K562 (cell line): ENCODE measurements at regions not wholly inside any gene's neighbourhood (a gene's known extent, or its start where the extent isn't known, plus 50 kb on each side); places are given as distances from the start of the nearest gene placed in this dataset.

Experiments used
- ATAC-seq: fragments of 200-7000 bp; cut with Tn5 transposase; 3 replicates; pipeline ENCODE4 v1.9.1; 2020; ENCODE audit warnings: moderate library complexity
- BruUV-seq: library from RNA; stranded (reverse); fragments of 400-500 nt; replicated peaks from 2 replicates; lab custom pipeline; 2021; lab: Mats Ljungman, UMichigan
- CTCF ChIA-PET: fragments of 300-600 bp; formaldehyde crosslinking; extraction: SDS; loops from one replicate; lab custom pipeline; 2021; ENCODE audit warnings: low intra/inter-chr PET ratio; lab: Yijun Ruan, JAX
- POLR2A ChIA-PET: fragments of 300-600, 350-650 bp; sonication (Branson Sonifier 250); formaldehyde crosslinking; extraction: SDS; loops from one replicate; lab custom pipeline; 2021; ENCODE audit warnings: antibody characterized with exemption, inconsistent platforms; lab: Yijun Ruan, JAX
- DNase-seq, 4 experiments: peaks; one replicate each; pipeline versions ENCODE4 v3.0.0 to v3.0.0-alpha.2; 2011 to 2018; ENCODE audit warnings: low spot score in 3 of 4, mixed read lengths in 3 of 4; ENCODE audit errors: extremely low read depth in 1 of 4
- FAIRE-seq: peaks from 2 replicates; lab custom pipeline; 2011; peaks lifted over from hg19 to GRCh38; lab: Jason Lieb, UNC
- H2AFZ ChIP-seq: 2 replicates; pipeline ENCODE4 v1.6.0; 2011; ENCODE audit warnings: low read depth, low read length, control low read depth, inconsistent platforms
- H3K27ac ChIP-seq: fragments of 200-600 bp; 3 replicates; pipeline ENCODE4 v1.8.0; 2011; ENCODE audit warnings: low read depth, mild to moderate bottlenecking, control low read depth, inconsistent platforms, low read length, moderate library complexity, mixed read lengths; ENCODE audit errors: extremely low read depth
- H3K27me3 ChIP-seq, 2 experiments: fragments of 300-600 bp in 1 of 2; 2 replicates in 1 of 2; 3 replicates in 1 of 2; pipeline versions ENCODE4 v1.6.0 to v1.8.0; 2011; ENCODE audit warnings: inconsistent platforms in 2 of 2, low read length in 2 of 2, mild to moderate bottlenecking in 1 of 2, mixed read lengths in 1 of 2, moderate library complexity in 1 of 2; ENCODE audit not compliant: control insufficient read depth in 2 of 2, insufficient read depth in 2 of 2
- H3K36me3 ChIP-seq: fragments of 300-600 bp; 3 replicates; pipeline ENCODE4 v1.8.0; 2011; ENCODE audit warnings: mild to moderate bottlenecking, low read length, inconsistent platforms; ENCODE audit not compliant: control insufficient read depth, insufficient read depth
- H3K4me1 ChIP-seq, 2 experiments: fragments of 200-600 bp in 1 of 2; replicated peaks in 1 of 2; 2 replicates in 1 of 2; 3 replicates in 1 of 2; pipeline versions ENCODE4 v1.5.1 to v1.8.0; 2011; ENCODE audit warnings: inconsistent platforms in 2 of 2, low read length in 2 of 2, mild to moderate bottlenecking in 1 of 2, mixed read lengths in 1 of 2, moderate library complexity in 1 of 2; ENCODE audit not compliant: control insufficient read depth in 2 of 2, insufficient read depth in 2 of 2
- H3K4me2 ChIP-seq: 2 replicates; pipeline ENCODE4 v1.6.1; 2011; ENCODE audit warnings: low read length, control low read depth, inconsistent platforms, mixed read lengths; ENCODE audit not compliant: insufficient read depth
- H3K4me3 ChIP-seq: fragments of 200-600 bp; sonication (generic), shearing (Covaris generic); 2 replicates; pipeline ENCODE4 v1.5.1; 2016; ENCODE audit warnings: control low read depth, inconsistent platforms
- H3K79me2 ChIP-seq: fragments of 200-600 bp; 3 replicates; pipeline ENCODE4 v1.8.0; 2011; ENCODE audit warnings: low read length, inconsistent platforms; ENCODE audit not compliant: control insufficient read depth, insufficient read depth
- H3K9ac ChIP-seq, 2 experiments: 2 replicates each; pipeline versions ENCODE4 v1.6.0 to v1.6.1; 2011; ENCODE audit warnings: low read depth in 2 of 2, low read length in 2 of 2, control low read depth in 1 of 2, inconsistent platforms in 1 of 2, mild to moderate bottlenecking in 1 of 2, mixed read lengths in 1 of 2; ENCODE audit not compliant: insufficient read depth in 1 of 2
- H3K9me1 ChIP-seq: one replicate; pipeline ENCODE4 v1.6.0; 2011; ENCODE audit warnings: inconsistent platforms, mild to moderate bottlenecking, low read length, moderate library complexity; ENCODE audit not compliant: control insufficient read depth, insufficient read depth
- H3K9me3 ChIP-seq: replicated peaks from 2 replicates; pipeline ENCODE4 v1.5.1; 2011; ENCODE audit warnings: low read depth, low read length, inconsistent platforms; ENCODE audit not compliant: control insufficient read depth, insufficient read depth
- H4K20me1 ChIP-seq: replicated peaks from 2 replicates; pipeline ENCODE4 v1.6.1; 2011; ENCODE audit warnings: low read length, inconsistent platforms, mixed read lengths; ENCODE audit not compliant: control insufficient read depth, insufficient read depth
- EWSR1 ChIP-seq: fragments of 450-650 bp; IDR thresholded peaks from 2 replicates; pipeline ENCODE4 v1.6.1; 2018; ENCODE audit warnings: borderline replicate concordance, mild to moderate bottlenecking, low read depth, moderate library complexity; ENCODE audit not compliant: partially characterized antibody
- IFI16 ChIP-seq: fragments of 250-450 bp; sonication (Bioruptor Pico); IDR thresholded peaks from 2 replicates; pipeline ENCODE4 v2.1.2; 2022; ENCODE audit warnings: mild to moderate bottlenecking, inconsistent platforms
- IRF2 ChIP-seq: sonication (generic); formaldehyde crosslinking; IDR thresholded peaks from 2 replicates; pipeline ENCODE4 v1.8.1; 2022; ENCODE audit warnings: mild to moderate bottlenecking, missing genetic modification reagents
- NCOA2 ChIP-seq, 2 experiments: fragments of 450-650 bp; IDR thresholded peaks; 2 replicates each; pipeline ENCODE4 v1.6.1; 2018; ENCODE audit warnings: mild to moderate bottlenecking in 2 of 2, moderate library complexity in 1 of 2; ENCODE audit not compliant: partially characterized antibody in 2 of 2
- SIN3B ChIP-seq: fragments of 450-650 bp; IDR thresholded peaks from 2 replicates; pipeline ENCODE4 v1.6.1; 2017; ENCODE audit warnings: low read depth, mild to moderate bottlenecking, moderate library complexity
- ZFP1 ChIP-seq: fragments of 450-650 bp; formaldehyde crosslinking; IDR thresholded peaks from 2 replicates; pipeline ENCODE4 v1.4.0; 2020; ENCODE audit warnings: mild to moderate bottlenecking, mixed read lengths
- ZFX ChIP-seq: sonication (generic); formaldehyde crosslinking; IDR thresholded peaks from 2 replicates; pipeline ENCODE4 v1.8.0; 2022; ENCODE audit warnings: mild to moderate bottlenecking, missing genetic modification reagents, moderate library complexity
- ZNF174 ChIP-seq: fragments of 250-450 bp; sonication (Bioruptor Pico); IDR thresholded peaks from 2 replicates; pipeline ENCODE4 v1.4.0; 2020; ENCODE audit warnings: mild to moderate bottlenecking
- ZNF282 ChIP-seq: sonication (generic); formaldehyde crosslinking; IDR thresholded peaks from 2 replicates; pipeline ENCODE4 v1.8.1; 2023; ENCODE audit warnings: missing genetic modification reagents
- ZNF445 ChIP-seq: fragments of 250-450 bp; sonication (Bioruptor Pico); IDR thresholded peaks from 2 replicates; pipeline ENCODE4 v1.4.0; 2020; ENCODE audit warnings: low read depth, mild to moderate bottlenecking, moderate library complexity
- ZNF586 ChIP-seq: fragments of 450-650 bp; formaldehyde crosslinking; conservative IDR thresholded peaks from 2 replicates; pipeline ENCODE4 v1.4.0; 2020; ENCODE audit warnings: mild to moderate bottlenecking, moderate library complexity
- ZNF77 ChIP-seq: fragments of 250-450 bp; sonication (Bioruptor Pico); IDR thresholded peaks from 2 replicates; pipeline ENCODE4 v1.5.0; 2020
- WGBS: fragments of 100-300 bp; shearing (Covaris generic); methylation state at CpG from one replicate; pipeline ENCODE4 v1.1.6; 2016; ENCODE audit warnings: low coverage, mixed read lengths; ENCODE audit not compliant: insufficient coverage; ENCODE audit errors: missing lambda C conversion rate; 5-methylcytosine and 5-hydroxymethylcytosine counted together
- in situ Hi-C: fragments of 300-500 bp; cut with MboI; formaldehyde crosslinking; loops from 4 replicates; pipeline ENCODE4 v1.15.0; 2018; ENCODE audit warnings: inconsistent platforms, mixed read lengths
- intact Hi-C: fragments of 100-400 bp; cut with micrococcal nuclease; formaldehyde crosslinking; loops from 2 replicates; pipeline ENCODE4 v1.14.2; 2022
- TF ChIP-seq, protein P1 (sequence below): fragments of 450-650 bp; IDR thresholded peaks from 2 replicates; pipeline ENCODE4 v1.6.1; 2018; ENCODE audit not compliant: partially characterized antibody
- TF ChIP-seq, protein P2 (sequence below), 2 experiments: fragments of 250-450 bp in 1 of 2; fragments of 450-650 bp in 1 of 2; sonication (Bioruptor Pico) in 1 of 2; IDR thresholded peaks; 2 replicates each; pipeline versions ENCODE4 v1.6.1 to v1.8.0; 2016 to 2021; ENCODE audit warnings: mild to moderate bottlenecking in 2 of 2, moderate library complexity in 2 of 2, missing compliant biosample characterization in 1 of 2, missing genetic modification characterization in 1 of 2

DNA sequence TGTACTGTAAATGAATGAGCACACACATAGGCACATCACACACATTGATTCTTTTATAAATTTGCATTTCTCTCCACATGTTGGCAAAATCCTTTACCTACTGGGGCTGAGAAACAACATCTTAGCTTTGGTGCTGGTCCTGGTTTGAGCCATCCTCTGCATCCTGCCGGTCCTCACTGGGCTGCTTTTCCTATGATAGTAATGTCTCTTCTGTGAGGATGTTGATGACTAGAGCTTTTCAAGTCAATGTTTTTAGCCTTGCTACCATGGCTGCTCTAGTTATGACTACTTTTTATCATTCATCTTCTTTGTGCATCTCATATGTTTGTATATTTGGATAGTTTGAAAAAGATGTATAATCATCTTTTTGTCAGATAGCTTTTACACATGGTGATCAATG, 280.4 kb upstream of the CD180 start:
- no peaks in the 10 kb centered on the region for H3K4me1 ChIP-seq
- 0% methylated on average over 1 of the region's 1 CpG for WGBS
- intact Hi-C loops (no loop called here), in situ Hi-C loops (no loop called here)
- CTCF ChIA-PET: no interaction called here
- no peaks in the 10 kb centered on the region for H3K36me3 ChIP-seq
- FAIRE-seq: no peak
- no peaks in the 10 kb centered on the region for H3K27me3 ChIP-seq
- POLR2A ChIA-PET: no interaction called here
- no peaks in the 10 kb centered on the region for H3K9me3 ChIP-seq
- no peak overlapping the region for H2AFZ ChIP-seq
- no peak for TF ChIP-seq EWSR1
- no peak overlapping the region for H3K9ac ChIP-seq
- ATAC-seq: no peak
- no peaks in the 10 kb centered on the region for H3K9me1 ChIP-seq
- no peak overlapping the region for H3K27ac ChIP-seq
- H3K79me2 ChIP-seq: no peaks in the 10 kb centered on the region
- no peak overlapping the region for H3K4me3 ChIP-seq
- no peaks in the 10 kb centered on the region for H4K20me1 ChIP-seq
- H3K4me2 ChIP-seq: no peak overlapping the region
- DNase-seq: no peak
- no TSS peak for BruUV-seq

DNA sequence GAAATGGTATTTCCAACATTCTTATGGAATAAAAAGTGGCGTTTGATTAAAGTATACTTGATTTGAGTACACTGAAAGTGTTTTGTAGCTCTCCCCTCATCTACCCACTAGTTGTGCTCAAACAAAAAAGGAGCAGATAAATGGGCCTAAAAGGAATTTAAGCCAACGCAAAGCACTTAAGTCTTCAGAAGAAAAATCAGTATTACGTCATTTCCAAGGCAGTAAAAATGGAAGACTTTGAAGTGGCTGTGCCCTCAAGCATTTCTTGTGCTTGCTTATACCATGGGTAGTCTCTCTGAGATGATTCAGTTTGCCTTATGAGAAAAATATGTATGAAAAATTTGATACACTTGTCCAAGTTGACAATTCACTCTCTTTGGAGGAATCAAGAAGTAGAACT, 279.9 kb upstream of the CD180 start:
- FAIRE-seq: no peak
- H3K9ac ChIP-seq: no peak overlapping the region
- no peak overlapping the region for H3K4me2 ChIP-seq
- H3K9me1 ChIP-seq: no peaks in the 10 kb centered on the region
- H3K27me3 ChIP-seq: no peaks in the 10 kb centered on the region
- ATAC-seq: no peak
- in situ Hi-C loops (no loop called here), intact Hi-C loops (no loop called here)
- no TSS peak for BruUV-seq
- H3K9me3 ChIP-seq: no peaks in the 10 kb centered on the region
- 0% methylated on average over 3 of the region's 3 CpGs for WGBS
- H3K36me3 ChIP-seq: no peaks in the 10 kb centered on the region
- no peaks in the 10 kb centered on the region for H3K79me2 ChIP-seq
- no peaks in the 10 kb centered on the region for H4K20me1 ChIP-seq
- no peak overlapping the region for H3K27ac ChIP-seq
- H2AFZ ChIP-seq: no peak overlapping the region
- DNase-seq: no peak
- POLR2A ChIA-PET: no interaction called here
- CTCF ChIA-PET: no interaction called here
- TF ChIP-seq ZFP1 (no peak), ZNF586 (CRISPR knock-in tag) (no peak), ZNF174 (CRISPR knock-in tag) (no peak), ZFX (CRISPR knock-in tag) (no peak), IFI16 (CRISPR knock-in tag) (no peak), IRF2 (CRISPR knock-in tag) (no peak), ZNF282 (CRISPR knock-in tag) (no peak), NCOA2 (IDR thresholded peaks at IDR 0.05; ENCODE audit: partially characterized antibody in 2 of 2) (no peak), SIN3B (no peak), ZNF445 (CRISPR knock-in tag) (no peak), ZNF77 (CRISPR knock-in tag) (no peak)
- TF ChIP-seq, protein P1, sequence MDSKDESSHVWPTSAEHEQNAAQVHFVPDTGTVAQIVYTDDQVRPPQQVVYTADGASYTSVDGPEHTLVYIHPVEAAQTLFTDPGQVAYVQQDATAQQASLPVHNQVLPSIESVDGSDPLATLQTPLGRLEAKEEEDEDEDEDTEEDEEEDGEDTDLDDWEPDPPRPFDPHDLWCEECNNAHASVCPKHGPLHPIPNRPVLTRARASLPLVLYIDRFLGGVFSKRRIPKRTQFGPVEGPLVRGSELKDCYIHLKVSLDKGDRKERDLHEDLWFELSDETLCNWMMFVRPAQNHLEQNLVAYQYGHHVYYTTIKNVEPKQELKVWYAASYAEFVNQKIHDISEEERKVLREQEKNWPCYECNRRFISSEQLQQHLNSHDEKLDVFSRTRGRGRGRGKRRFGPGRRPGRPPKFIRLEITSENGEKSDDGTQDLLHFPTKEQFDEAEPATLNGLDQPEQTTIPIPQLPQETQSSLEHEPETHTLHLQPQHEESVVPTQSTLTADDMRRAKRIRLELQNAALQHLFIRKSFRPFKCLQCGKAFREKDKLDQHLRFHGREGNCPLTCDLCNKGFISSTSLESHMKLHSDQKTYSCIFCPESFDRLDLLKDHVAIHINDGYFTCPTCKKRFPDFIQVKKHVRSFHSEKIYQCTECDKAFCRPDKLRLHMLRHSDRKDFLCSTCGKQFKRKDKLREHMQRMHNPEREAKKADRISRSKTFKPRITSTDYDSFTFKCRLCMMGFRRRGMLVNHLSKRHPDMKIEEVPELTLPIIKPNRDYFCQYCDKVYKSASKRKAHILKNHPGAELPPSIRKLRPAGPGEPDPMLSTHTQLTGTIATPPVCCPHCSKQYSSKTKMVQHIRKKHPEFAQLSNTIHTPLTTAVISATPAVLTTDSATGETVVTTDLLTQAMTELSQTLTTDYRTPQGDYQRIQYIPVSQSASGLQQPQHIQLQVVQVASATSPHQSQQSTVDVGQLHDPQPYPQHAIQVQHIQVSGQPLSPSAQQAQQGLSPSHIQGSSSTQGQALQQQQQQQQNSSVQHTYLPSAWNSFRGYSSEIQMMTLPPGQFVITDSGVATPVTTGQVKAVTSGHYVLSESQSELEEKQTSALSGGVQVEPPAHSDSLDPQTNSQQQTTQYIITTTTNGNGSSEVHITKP: no peak
- TF ChIP-seq, protein P2, sequence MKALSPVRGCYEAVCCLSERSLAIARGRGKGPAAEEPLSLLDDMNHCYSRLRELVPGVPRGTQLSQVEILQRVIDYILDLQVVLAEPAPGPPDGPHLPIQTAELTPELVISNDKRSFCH (CRISPR knock-in tag; IDR thresholded peaks at IDR 0.05): no peak
- TF ChIP-seq, protein P2 (tag; IDR thresholded peaks at IDR 0.05): no peak
- H3K4me3 ChIP-seq: no peak overlapping the region
- H3K4me1 ChIP-seq: no peaks in the 10 kb centered on the region
